ENCODE measurements at regions not wholly inside any gene's neighbourhood (a gene's known extent, or its start where the extent isn't known, plus 50 kb on each side); places are given as distances from the start of the nearest gene placed in this dataset.

GRCh38 chr4:174396599-174397110, 112.9 kb downstream of the CEP44 start:
- TF ChIP-seq EZH2 (IDR thresholded peaks at IDR 0.05; ENCODE audit: insufficient read depth, poor library complexity, severe bottlenecking), result no peak
- TF ChIP-seq EZH2phosphoT487 (IDR thresholded peaks at IDR 0.05; ENCODE audit: insufficient read depth, low read depth), result no peak
